ENCODE measurements at regions not wholly inside any gene's neighbourhood (a gene's known extent, or its start where the extent isn't known, plus 50 kb on each side); places are given as distances from the start of the nearest gene placed in this dataset.
"Not testable (repeated sequence)": the region's sequence is repeated elsewhere in the genome, so short reads cannot be mapped to it uniquely, and the experiment has no call there.

- Mint-ChIP-seq H3K9me3 (peaks cover 7% of the 10 kb centered on the region), H3K27ac (no peak overlapping the region), H3K4me1 (ENCODE audit: unreplicated experiment) (peaks cover 15% of the 10 kb centered on the region), H3K36me3 (peaks cover 5% of the 10 kb centered on the region), H3K27me3 (no peaks in the 10 kb centered on the region), H3K4me3 (no peak overlapping the region)
- no peak for TF ChIP-seq CTCF (conservative IDR thresholded peaks at IDR 0.05)
- no peak for DNase-seq (ENCODE audit: extremely low spot score, unreplicated experiment)
These were observed 338.5 kb downstream of the TUSC7 start for GRCh38 chr3:117047951-117048705.

GRCh38 chr3:117052395-117052794 lies 342.8 kb downstream of the TUSC7 start:
- no peak for TF ChIP-seq CTCF (conservative IDR thresholded peaks at IDR 0.05)
- H3K9me3 Mint-ChIP-seq: no peaks in the 10 kb centered on the region
- no peak overlapping the region for H3K4me3 Mint-ChIP-seq
- H3K36me3 Mint-ChIP-seq: peaks cover 5% of the 10 kb centered on the region
- no peak overlapping the region for H3K27ac Mint-ChIP-seq
- no peak for DNase-seq (ENCODE audit: extremely low spot score, unreplicated experiment)
- no peaks in the 10 kb centered on the region for H3K27me3 Mint-ChIP-seq
- H3K4me1 Mint-ChIP-seq (ENCODE audit: unreplicated experiment): no peaks in the 10 kb centered on the region

GRCh38 chr3:117054556-117054955 lies 345.0 kb downstream of the TUSC7 start:
- Mint-ChIP-seq H3K4me3 (no peak overlapping the region), H3K9me3 (no peaks in the 10 kb centered on the region), H3K27ac (no peak overlapping the region), H3K36me3 (peaks cover 5% of the 10 kb centered on the region), H3K4me1 (ENCODE audit: unreplicated experiment) (no peaks in the 10 kb centered on the region), H3K27me3 (no peaks in the 10 kb centered on the region)
- TF ChIP-seq CTCF (conservative IDR thresholded peaks at IDR 0.05): no peak
- DNase-seq (ENCODE audit: extremely low spot score, unreplicated experiment): no peak

- H3K27ac Mint-ChIP-seq; H3K4me3 Mint-ChIP-seq; H3K4me1 Mint-ChIP-seq (ENCODE audit: unreplicated experiment); H3K27me3 Mint-ChIP-seq; DNase-seq (ENCODE audit: extremely low spot score, unreplicated experiment); H3K9me3 Mint-ChIP-seq; H3K36me3 Mint-ChIP-seq: not testable (repeated sequence)
These were observed 347.4 kb downstream of the TUSC7 start for GRCh38 chr3:117056946-117057345.

GRCh38 chr3:117059067-117059955 lies 349.7 kb downstream of the TUSC7 start:
- Mint-ChIP-seq H3K27ac (no peak overlapping the region), H3K4me3 (no peak overlapping the region), H3K4me1 (ENCODE audit: unreplicated experiment) (no peaks in the 10 kb centered on the region), H3K27me3 (no peaks in the 10 kb centered on the region), H3K9me3 (no peaks in the 10 kb centered on the region), H3K36me3 (no peaks in the 10 kb centered on the region)
- TF ChIP-seq CTCF (conservative IDR thresholded peaks at IDR 0.05): peak; percentile 85
- DNase-seq (ENCODE audit: extremely low spot score, unreplicated experiment): no peak

- no peak for TF ChIP-seq CTCF (conservative IDR thresholded peaks at IDR 0.05)
- Mint-ChIP-seq H3K36me3 (no peaks in the 10 kb centered on the region), H3K27me3 (no peaks in the 10 kb centered on the region), H3K4me3 (no peak overlapping the region), H3K4me1 (ENCODE audit: unreplicated experiment) (no peaks in the 10 kb centered on the region), H3K27ac (no peak overlapping the region), H3K9me3 (no peaks in the 10 kb centered on the region)
- no peak for DNase-seq (ENCODE audit: extremely low spot score, unreplicated experiment)
These were observed 350.3 kb downstream of the TUSC7 start for GRCh38 chr3:117059956-117060270.

Data from type B pancreatic cell (in vitro differentiated cells).